ENCODE measurements at regions not wholly inside any gene's neighbourhood (a gene's known extent, or its start where the extent isn't known, plus 50 kb on each side); places are given as distances from the start of the nearest gene placed in this dataset.

GRCh38 chrX:98654565-98654964 is 1755.5 kb downstream of the PCDH19 start:
- no peak for DNase-seq

All from right forelimb (tissue), 1 donor.